Panc1 (cell line): ENCODE measurements at regions not wholly inside any gene's neighbourhood (a gene's known extent, or its start where the extent isn't known, plus 50 kb on each side); places are given as distances from the start of the nearest gene placed in this dataset.

Experiments used
- ATAC-seq: fragments of 200-7000 bp; cut with Tn5 transposase; 2 replicates; pipeline ENCODE4 v1.9.1; 2020; ENCODE audit warnings: mild to moderate bottlenecking, moderate library complexity
- BruUV-seq: library from RNA; stranded (reverse); fragments of 400-500 nt; replicated peaks from 2 replicates; lab custom pipeline; 2021; lab: Mats Ljungman, UMichigan
- CTCF ChIA-PET: fragments of 300-600 bp; sonication (Branson Sonifier 250); formaldehyde crosslinking; loops from one replicate; lab custom pipeline; 2022; ENCODE audit warnings: antibody characterized with exemption; lab: Charles Lee
- POLR2A ChIA-PET: fragments of 300-600 bp; sonication (Branson Sonifier 250); formaldehyde crosslinking; loops from one replicate; lab custom pipeline; 2022; ENCODE audit warnings: antibody characterized with exemption; lab: Charles Lee
- DNase-seq: peaks from one replicate; pipeline ENCODE4 v3.0.0-alpha.2; 2010; ENCODE audit warnings: low read depth, low spot score
- H3K27ac ChIP-seq: 2 replicates; pipeline ENCODE4 v1.5.1; 2011; ENCODE audit warnings: mild to moderate bottlenecking, low read length, inconsistent platforms
- H3K27me3 ChIP-seq: fragments of 200-500 bp; sonication (Bioruptor generic); 2 replicates; pipeline ENCODE4 v1.6.0; 2014; ENCODE audit warnings: low read length, inconsistent platforms; ENCODE audit not compliant: control insufficient read depth, insufficient read depth
- H3K36me3 ChIP-seq: fragments of 200-500 bp; sonication (Bioruptor generic); 2 replicates; pipeline ENCODE4 v1.5.1; 2014; ENCODE audit warnings: inconsistent platforms, mild to moderate bottlenecking, low read length, moderate library complexity; ENCODE audit not compliant: control insufficient read depth, insufficient read depth
- H3K4me1 ChIP-seq: 2 replicates; pipeline ENCODE4 v1.5.1; 2011; ENCODE audit warnings: inconsistent platforms, mild to moderate bottlenecking, low read length, moderate library complexity; ENCODE audit not compliant: control insufficient read depth, insufficient read depth
- H3K4me3 ChIP-seq, 2 experiments: 2 replicates each; pipeline ENCODE4 v1.5.1; 2011 to 2012; ENCODE audit warnings: low read depth in 2 of 2, low read length in 2 of 2, mild to moderate bottlenecking in 2 of 2, inconsistent platforms in 1 of 2, moderate library complexity in 1 of 2
- H3K9me3 ChIP-seq: fragments of 200-500 bp; sonication (Bioruptor generic); 2 replicates; pipeline ENCODE4 v1.5.1; 2014; ENCODE audit warnings: low read depth, mild to moderate bottlenecking, inconsistent platforms, low read length, moderate library complexity; ENCODE audit not compliant: control insufficient read depth, insufficient read depth
- POLR2AphosphoS5 ChIP-seq: IDR thresholded peaks from 2 replicates; pipeline ENCODE4 v1.6.1; 2012; ENCODE audit warnings: mild to moderate bottlenecking, low read depth, low read length, moderate library complexity
- SIN3A ChIP-seq: IDR thresholded peaks from 2 replicates; pipeline ENCODE4 v1.6.1; 2012; ENCODE audit warnings: low read depth, mild to moderate bottlenecking, low read length, moderate library complexity, borderline replicate concordance; ENCODE audit not compliant: insufficient read depth
- TCF7L2 ChIP-seq: IDR thresholded peaks from 2 replicates; pipeline ENCODE4 v1.6.1; 2011; ENCODE audit warnings: mild to moderate bottlenecking, low read depth, low read length, inconsistent platforms
- in situ Hi-C: cut with HindIII; loops from 2 replicates; pipeline ENCODE4 v1.10.0; 2016; ENCODE audit warnings: low sequenced_read_pairs, low pct_unique_long_range_greater_than_20kb
- intact Hi-C: fragments of 100-400 bp; cut with micrococcal nuclease; formaldehyde crosslinking; loops from one replicate; pipeline ENCODE4 v1.10.0; 2022; ENCODE audit not compliant: unreplicated experiment
- TF ChIP-seq, protein P1 (sequence below), 2 experiments: IDR thresholded peaks; 2 replicates each; pipeline ENCODE4 v1.6.1; 2011 to 2012; ENCODE audit warnings: low read depth in 2 of 2, control low read depth in 1 of 2, low read length in 1 of 2, mild to moderate bottlenecking in 1 of 2, moderate library complexity in 1 of 2; ENCODE audit not compliant: insufficient read depth in 1 of 2
- TF ChIP-seq, protein P2 (sequence below): fragments of 450-650 bp; IDR thresholded peaks from 2 replicates; pipeline ENCODE4 v1.5.1; 2017; ENCODE audit warnings: mild to moderate bottlenecking

DNA sequence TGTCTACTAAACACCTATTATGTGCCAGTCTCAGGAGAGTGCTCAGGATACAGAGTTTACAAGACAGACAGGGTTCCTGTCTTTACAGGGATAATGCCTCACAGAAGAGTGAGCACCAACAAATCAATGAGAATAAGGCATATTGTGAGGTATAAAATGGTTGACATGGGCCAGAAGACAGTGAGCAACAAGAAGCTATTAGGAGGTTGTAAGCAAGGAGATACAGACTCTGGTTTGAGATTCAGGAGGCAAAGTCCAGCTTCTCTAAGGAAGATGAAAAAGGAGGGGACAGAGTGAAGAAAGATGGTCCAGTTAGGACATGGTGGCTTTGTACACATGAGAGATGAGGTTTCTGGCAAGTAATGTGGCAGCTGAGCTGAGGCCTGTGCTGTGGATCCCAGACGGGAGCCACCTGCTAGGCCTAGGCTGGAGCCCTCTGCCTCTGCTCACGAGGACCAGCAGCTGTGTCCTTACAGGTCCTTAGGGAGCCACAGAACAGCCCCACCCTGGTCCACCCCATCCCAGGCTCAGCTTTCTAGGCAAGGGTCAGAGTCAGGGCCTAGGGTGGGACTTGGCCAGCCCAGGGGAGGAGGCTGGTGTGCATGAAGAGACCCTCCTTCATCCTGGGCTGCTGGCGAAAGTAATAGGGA lies 110.5 kb downstream of the ZNF280B start:
- H3K4me3 ChIP-seq = no peak overlapping the region
- DNase-seq (no peak), ATAC-seq (no peak)
- BruUV-seq = no TSS peak
- intact Hi-C loops (no loop called here), in situ Hi-C loops (no loop called here)
- H3K27ac ChIP-seq = no peak overlapping the region
- H3K4me1 ChIP-seq = peaks cover 4% of the 10 kb centered on the region; the same call in 1 of the 2 replicates
- H3K9me3 ChIP-seq = no peaks in the 10 kb centered on the region
- no peak for TF ChIP-seq POLR2AphosphoS5
- no peak for TF ChIP-seq TCF7L2
- no peak for TF ChIP-seq SIN3A
- TF ChIP-seq, protein P1, sequence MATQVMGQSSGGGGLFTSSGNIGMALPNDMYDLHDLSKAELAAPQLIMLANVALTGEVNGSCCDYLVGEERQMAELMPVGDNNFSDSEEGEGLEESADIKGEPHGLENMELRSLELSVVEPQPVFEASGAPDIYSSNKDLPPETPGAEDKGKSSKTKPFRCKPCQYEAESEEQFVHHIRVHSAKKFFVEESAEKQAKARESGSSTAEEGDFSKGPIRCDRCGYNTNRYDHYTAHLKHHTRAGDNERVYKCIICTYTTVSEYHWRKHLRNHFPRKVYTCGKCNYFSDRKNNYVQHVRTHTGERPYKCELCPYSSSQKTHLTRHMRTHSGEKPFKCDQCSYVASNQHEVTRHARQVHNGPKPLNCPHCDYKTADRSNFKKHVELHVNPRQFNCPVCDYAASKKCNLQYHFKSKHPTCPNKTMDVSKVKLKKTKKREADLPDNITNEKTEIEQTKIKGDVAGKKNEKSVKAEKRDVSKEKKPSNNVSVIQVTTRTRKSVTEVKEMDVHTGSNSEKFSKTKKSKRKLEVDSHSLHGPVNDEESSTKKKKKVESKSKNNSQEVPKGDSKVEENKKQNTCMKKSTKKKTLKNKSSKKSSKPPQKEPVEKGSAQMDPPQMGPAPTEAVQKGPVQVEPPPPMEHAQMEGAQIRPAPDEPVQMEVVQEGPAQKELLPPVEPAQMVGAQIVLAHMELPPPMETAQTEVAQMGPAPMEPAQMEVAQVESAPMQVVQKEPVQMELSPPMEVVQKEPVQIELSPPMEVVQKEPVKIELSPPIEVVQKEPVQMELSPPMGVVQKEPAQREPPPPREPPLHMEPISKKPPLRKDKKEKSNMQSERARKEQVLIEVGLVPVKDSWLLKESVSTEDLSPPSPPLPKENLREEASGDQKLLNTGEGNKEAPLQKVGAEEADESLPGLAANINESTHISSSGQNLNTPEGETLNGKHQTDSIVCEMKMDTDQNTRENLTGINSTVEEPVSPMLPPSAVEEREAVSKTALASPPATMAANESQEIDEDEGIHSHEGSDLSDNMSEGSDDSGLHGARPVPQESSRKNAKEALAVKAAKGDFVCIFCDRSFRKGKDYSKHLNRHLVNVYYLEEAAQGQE (IDR thresholded peaks at IDR 0.05; ENCODE audit: insufficient read depth in 1 of 2, low read depth in 2 of 2, low read length in 1 of 2) = no peak
- TF ChIP-seq, protein P2, sequence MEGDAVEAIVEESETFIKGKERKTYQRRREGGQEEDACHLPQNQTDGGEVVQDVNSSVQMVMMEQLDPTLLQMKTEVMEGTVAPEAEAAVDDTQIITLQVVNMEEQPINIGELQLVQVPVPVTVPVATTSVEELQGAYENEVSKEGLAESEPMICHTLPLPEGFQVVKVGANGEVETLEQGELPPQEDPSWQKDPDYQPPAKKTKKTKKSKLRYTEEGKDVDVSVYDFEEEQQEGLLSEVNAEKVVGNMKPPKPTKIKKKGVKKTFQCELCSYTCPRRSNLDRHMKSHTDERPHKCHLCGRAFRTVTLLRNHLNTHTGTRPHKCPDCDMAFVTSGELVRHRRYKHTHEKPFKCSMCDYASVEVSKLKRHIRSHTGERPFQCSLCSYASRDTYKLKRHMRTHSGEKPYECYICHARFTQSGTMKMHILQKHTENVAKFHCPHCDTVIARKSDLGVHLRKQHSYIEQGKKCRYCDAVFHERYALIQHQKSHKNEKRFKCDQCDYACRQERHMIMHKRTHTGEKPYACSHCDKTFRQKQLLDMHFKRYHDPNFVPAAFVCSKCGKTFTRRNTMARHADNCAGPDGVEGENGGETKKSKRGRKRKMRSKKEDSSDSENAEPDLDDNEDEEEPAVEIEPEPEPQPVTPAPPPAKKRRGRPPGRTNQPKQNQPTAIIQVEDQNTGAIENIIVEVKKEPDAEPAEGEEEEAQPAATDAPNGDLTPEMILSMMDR = no peak
- POLR2A ChIA-PET = no interaction called here
- no peaks in the 10 kb centered on the region for H3K27me3 ChIP-seq
- CTCF ChIA-PET = no interaction called here
- H3K36me3 ChIP-seq = no peaks in the 10 kb centered on the region

GRCh38 chr22:22398530-22399327 lies 109.8 kb downstream of the ZNF280B start:
- ChIA-PET POLR2A (no interaction called here), CTCF (no interaction called here)
- Histone ChIP-seq H3K36me3 (no peaks in the 10 kb centered on the region), H3K27me3 (no peaks in the 10 kb centered on the region), H3K4me1 (peaks cover 4% of the 10 kb centered on the region; the same call in 1 of the 2 replicates), H3K27ac (no peak overlapping the region), H3K4me3 (no peak overlapping the region), H3K9me3 (no peaks in the 10 kb centered on the region)
- DNase-seq (no peak), ATAC-seq (no peak)
- BruUV-seq = no TSS peak
- in situ Hi-C loops (no loop called here), intact Hi-C loops (no loop called here)
- TF ChIP-seq SIN3A (no peak), TCF7L2 (no peak), POLR2AphosphoS5 (no peak)
- TF ChIP-seq, protein P1 (IDR thresholded peaks at IDR 0.05; ENCODE audit: insufficient read depth in 1 of 2, low read depth in 2 of 2, low read length in 1 of 2) = no peak
- TF ChIP-seq, protein P2 = no peak
